ENCODE measurements at regions not wholly inside any gene's neighbourhood (a gene's known extent, or its start where the extent isn't known, plus 50 kb on each side); places are given as distances from the start of the nearest gene placed in this dataset.

DNA sequence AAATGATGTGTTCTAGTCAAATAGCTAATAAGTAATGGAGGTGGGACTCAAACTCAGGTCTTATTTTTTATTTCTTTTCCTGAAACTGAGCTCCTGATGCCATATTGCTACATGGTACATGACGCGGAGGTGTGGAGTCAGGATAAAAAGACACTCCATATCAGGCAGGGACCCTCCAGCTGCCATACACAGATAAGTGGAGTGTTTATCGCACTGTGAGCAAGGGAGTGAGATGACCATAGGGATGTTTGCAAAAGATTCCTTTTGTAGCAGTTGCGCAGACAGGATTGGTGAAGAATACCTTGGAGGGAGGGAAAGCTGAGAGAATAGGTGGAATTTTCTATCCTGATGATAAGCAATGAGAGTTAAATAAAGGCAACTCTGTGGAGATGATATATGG, 657.2 kb downstream of the RNF144A start (continued):
- TF ChIP-seq CXXC5 (CRISPR knock-in tag; IDR thresholded peaks at IDR 0.05) (no peak), HDAC8 (tag; IDR thresholded peaks at IDR 0.05) (no peak), BRD9 (IDR thresholded peaks at IDR 0.05; ENCODE audit: low read depth, partially characterized antibody) (no peak), ZNF583 (CRISPR knock-in tag; IDR thresholded peaks at IDR 0.05) (no peak), ELF4 (CRISPR knock-in tag; IDR thresholded peaks at IDR 0.05) (no peak)
- TF ChIP-seq, protein P1, sequence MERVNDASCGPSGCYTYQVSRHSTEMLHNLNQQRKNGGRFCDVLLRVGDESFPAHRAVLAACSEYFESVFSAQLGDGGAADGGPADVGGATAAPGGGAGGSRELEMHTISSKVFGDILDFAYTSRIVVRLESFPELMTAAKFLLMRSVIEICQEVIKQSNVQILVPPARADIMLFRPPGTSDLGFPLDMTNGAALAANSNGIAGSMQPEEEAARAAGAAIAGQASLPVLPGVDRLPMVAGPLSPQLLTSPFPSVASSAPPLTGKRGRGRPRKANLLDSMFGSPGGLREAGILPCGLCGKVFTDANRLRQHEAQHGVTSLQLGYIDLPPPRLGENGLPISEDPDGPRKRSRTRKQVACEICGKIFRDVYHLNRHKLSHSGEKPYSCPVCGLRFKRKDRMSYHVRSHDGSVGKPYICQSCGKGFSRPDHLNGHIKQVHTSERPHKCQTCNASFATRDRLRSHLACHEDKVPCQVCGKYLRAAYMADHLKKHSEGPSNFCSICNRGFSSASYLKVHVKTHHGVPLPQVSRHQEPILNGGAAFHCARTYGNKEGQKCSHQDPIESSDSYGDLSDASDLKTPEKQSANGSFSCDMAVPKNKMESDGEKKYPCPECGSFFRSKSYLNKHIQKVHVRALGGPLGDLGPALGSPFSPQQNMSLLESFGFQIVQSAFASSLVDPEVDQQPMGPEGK (CRISPR knock-in tag; IDR thresholded peaks at IDR 0.05; ENCODE audit: borderline replicate concordance): no peak
- TF ChIP-seq, protein P2, sequence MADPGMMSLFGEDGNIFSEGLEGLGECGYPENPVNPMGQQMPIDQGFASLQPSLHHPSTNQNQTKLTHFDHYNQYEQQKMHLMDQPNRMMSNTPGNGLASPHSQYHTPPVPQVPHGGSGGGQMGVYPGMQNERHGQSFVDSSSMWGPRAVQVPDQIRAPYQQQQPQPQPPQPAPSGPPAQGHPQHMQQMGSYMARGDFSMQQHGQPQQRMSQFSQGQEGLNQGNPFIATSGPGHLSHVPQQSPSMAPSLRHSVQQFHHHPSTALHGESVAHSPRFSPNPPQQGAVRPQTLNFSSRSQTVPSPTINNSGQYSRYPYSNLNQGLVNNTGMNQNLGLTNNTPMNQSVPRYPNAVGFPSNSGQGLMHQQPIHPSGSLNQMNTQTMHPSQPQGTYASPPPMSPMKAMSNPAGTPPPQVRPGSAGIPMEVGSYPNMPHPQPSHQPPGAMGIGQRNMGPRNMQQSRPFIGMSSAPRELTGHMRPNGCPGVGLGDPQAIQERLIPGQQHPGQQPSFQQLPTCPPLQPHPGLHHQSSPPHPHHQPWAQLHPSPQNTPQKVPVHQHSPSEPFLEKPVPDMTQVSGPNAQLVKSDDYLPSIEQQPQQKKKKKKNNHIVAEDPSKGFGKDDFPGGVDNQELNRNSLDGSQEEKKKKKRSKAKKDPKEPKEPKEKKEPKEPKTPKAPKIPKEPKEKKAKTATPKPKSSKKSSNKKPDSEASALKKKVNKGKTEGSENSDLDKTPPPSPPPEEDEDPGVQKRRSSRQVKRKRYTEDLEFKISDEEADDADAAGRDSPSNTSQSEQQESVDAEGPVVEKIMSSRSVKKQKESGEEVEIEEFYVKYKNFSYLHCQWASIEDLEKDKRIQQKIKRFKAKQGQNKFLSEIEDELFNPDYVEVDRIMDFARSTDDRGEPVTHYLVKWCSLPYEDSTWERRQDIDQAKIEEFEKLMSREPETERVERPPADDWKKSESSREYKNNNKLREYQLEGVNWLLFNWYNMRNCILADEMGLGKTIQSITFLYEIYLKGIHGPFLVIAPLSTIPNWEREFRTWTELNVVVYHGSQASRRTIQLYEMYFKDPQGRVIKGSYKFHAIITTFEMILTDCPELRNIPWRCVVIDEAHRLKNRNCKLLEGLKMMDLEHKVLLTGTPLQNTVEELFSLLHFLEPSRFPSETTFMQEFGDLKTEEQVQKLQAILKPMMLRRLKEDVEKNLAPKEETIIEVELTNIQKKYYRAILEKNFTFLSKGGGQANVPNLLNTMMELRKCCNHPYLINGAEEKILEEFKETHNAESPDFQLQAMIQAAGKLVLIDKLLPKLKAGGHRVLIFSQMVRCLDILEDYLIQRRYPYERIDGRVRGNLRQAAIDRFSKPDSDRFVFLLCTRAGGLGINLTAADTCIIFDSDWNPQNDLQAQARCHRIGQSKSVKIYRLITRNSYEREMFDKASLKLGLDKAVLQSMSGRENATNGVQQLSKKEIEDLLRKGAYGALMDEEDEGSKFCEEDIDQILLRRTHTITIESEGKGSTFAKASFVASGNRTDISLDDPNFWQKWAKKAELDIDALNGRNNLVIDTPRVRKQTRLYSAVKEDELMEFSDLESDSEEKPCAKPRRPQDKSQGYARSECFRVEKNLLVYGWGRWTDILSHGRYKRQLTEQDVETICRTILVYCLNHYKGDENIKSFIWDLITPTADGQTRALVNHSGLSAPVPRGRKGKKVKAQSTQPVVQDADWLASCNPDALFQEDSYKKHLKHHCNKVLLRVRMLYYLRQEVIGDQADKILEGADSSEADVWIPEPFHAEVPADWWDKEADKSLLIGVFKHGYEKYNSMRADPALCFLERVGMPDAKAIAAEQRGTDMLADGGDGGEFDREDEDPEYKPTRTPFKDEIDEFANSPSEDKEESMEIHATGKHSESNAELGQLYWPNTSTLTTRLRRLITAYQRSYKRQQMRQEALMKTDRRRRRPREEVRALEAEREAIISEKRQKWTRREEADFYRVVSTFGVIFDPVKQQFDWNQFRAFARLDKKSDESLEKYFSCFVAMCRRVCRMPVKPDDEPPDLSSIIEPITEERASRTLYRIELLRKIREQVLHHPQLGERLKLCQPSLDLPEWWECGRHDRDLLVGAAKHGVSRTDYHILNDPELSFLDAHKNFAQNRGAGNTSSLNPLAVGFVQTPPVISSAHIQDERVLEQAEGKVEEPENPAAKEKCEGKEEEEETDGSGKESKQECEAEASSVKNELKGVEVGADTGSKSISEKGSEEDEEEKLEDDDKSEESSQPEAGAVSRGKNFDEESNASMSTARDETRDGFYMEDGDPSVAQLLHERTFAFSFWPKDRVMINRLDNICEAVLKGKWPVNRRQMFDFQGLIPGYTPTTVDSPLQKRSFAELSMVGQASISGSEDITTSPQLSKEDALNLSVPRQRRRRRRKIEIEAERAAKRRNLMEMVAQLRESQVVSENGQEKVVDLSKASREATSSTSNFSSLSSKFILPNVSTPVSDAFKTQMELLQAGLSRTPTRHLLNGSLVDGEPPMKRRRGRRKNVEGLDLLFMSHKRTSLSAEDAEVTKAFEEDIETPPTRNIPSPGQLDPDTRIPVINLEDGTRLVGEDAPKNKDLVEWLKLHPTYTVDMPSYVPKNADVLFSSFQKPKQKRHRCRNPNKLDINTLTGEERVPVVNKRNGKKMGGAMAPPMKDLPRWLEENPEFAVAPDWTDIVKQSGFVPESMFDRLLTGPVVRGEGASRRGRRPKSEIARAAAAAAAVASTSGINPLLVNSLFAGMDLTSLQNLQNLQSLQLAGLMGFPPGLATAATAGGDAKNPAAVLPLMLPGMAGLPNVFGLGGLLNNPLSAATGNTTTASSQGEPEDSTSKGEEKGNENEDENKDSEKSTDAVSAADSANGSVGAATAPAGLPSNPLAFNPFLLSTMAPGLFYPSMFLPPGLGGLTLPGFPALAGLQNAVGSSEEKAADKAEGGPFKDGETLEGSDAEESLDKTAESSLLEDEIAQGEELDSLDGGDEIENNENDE (IDR thresholded peaks at IDR 0.05; ENCODE audit: low read depth, low read length): no peak

Measured in K562 (cell line).